ENCODE measurements at regions not wholly inside any gene's neighbourhood (a gene's known extent, or its start where the extent isn't known, plus 50 kb on each side); places are given as distances from the start of the nearest gene placed in this dataset.

DNA sequence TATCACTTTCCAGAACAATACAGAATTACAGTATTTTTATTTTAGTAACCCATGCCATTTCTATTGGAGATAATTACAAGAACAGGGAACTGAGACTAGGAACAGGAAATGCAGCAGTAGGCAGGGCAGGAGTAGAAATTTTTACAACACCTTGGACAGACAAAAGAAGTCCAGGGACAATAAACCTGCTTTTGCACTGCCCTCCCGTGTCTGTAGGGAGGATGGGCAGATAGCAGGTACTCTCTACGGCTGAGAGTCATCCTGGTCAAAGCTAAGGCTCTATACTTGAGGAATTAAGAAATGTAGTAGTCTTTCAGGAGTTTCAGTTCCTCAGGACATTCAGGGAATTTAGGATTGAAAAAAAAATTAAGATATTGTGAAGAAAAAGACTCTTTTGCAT, 63.4 kb downstream of the VAX1 start:
- TF ChIP-seq, protein P1, sequence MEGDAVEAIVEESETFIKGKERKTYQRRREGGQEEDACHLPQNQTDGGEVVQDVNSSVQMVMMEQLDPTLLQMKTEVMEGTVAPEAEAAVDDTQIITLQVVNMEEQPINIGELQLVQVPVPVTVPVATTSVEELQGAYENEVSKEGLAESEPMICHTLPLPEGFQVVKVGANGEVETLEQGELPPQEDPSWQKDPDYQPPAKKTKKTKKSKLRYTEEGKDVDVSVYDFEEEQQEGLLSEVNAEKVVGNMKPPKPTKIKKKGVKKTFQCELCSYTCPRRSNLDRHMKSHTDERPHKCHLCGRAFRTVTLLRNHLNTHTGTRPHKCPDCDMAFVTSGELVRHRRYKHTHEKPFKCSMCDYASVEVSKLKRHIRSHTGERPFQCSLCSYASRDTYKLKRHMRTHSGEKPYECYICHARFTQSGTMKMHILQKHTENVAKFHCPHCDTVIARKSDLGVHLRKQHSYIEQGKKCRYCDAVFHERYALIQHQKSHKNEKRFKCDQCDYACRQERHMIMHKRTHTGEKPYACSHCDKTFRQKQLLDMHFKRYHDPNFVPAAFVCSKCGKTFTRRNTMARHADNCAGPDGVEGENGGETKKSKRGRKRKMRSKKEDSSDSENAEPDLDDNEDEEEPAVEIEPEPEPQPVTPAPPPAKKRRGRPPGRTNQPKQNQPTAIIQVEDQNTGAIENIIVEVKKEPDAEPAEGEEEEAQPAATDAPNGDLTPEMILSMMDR (IDR thresholded peaks at IDR 0.05) = peak; percentile 37
- no peak for TF ChIP-seq POLR2AphosphoS5 (IDR thresholded peaks at IDR 0.05; ENCODE audit: low read depth, low read length)
- no peak for TF ChIP-seq SIN3A (IDR thresholded peaks at IDR 0.05; ENCODE audit: borderline replicate concordance, insufficient read depth, low read depth, low read length)
- TF ChIP-seq TCF7L2 (IDR thresholded peaks at IDR 0.05; ENCODE audit: low read depth, low read length) = no peak

Data from Panc1 (cell line).